Liver (tissue), 8 donors: ENCODE measurements at regions not wholly inside any gene's neighbourhood (a gene's known extent, or its start where the extent isn't known, plus 50 kb on each side); places are given as distances from the start of the nearest gene placed in this dataset.

Source experiments
- DNase-seq: peaks from one replicate; pipeline ENCODE4 v3.0.0-alpha.2; 2017; ENCODE audit warnings: low spot score
- H3K27ac ChIP-seq, 2 donors: one replicate each; pipeline ENCODE4 v1.7.0; 2013; ENCODE audit warnings: inconsistent platforms in 2 of 2, low read length in 2 of 2, control low read depth in 1 of 2, low read depth in 1 of 2, mild to moderate bottlenecking in 1 of 2
- H3K27me3 ChIP-seq, 4 donors: one replicate each; pipeline versions ENCODE4 v1.6.1 to v1.7.0; 2013; ENCODE audit warnings: low read length in 3 of 4, inconsistent platforms in 1 of 4, mild to moderate bottlenecking in 1 of 4, moderate library complexity in 1 of 4; ENCODE audit not compliant: control insufficient read depth in 4 of 4, insufficient read depth in 4 of 4
- H3K36me3 ChIP-seq, 4 donors: one replicate each; pipeline versions ENCODE4 v1.6.1 to v1.7.0; 2013; ENCODE audit warnings: low read length in 3 of 4, mild to moderate bottlenecking in 3 of 4, low read depth in 1 of 4, moderate library complexity in 1 of 4; ENCODE audit not compliant: control insufficient read depth in 4 of 4, insufficient read depth in 3 of 4
- H3K4me1 ChIP-seq, 4 donors: one replicate each; pipeline versions ENCODE4 v1.6.1 to v1.7.0; 2013; ENCODE audit warnings: low read length in 3 of 4, mild to moderate bottlenecking in 3 of 4, moderate library complexity in 1 of 4; ENCODE audit not compliant: control insufficient read depth in 4 of 4, insufficient read depth in 4 of 4
- H3K4me3 ChIP-seq, 3 donors: one replicate each; pipeline versions ENCODE4 v1.6.1 to v1.7.0; 2013; ENCODE audit warnings: low read length in 3 of 3, control low read depth in 1 of 3, low read depth in 1 of 3, mild to moderate bottlenecking in 1 of 3
- H3K9ac ChIP-seq, 2 donors: one replicate each; pipeline ENCODE4 v1.7.0; 2013; ENCODE audit warnings: low read length in 2 of 2, mild to moderate bottlenecking in 2 of 2, moderate library complexity in 2 of 2, control low read depth in 1 of 2, low read depth in 1 of 2
- H3K9me3 ChIP-seq, 4 donors: one replicate each; pipeline versions ENCODE4 v1.6.1 to v1.7.0; 2013; ENCODE audit warnings: low read length in 3 of 4; ENCODE audit not compliant: control insufficient read depth in 4 of 4
- CTCF ChIP-seq: fragments of 150-350 bp; IDR thresholded peaks from 2 replicates; pipeline ENCODE4 v1.5.1; 2017; ENCODE audit warnings: improper control_type of control experiment, low read depth, low read length; ENCODE audit not compliant: missing input control
- FOXA1 ChIP-seq: IDR thresholded peaks from 2 replicates; pipeline ENCODE4 v1.6.1; 2016; ENCODE audit warnings: antibody characterized with exemption
- FOXA2 ChIP-seq: IDR thresholded peaks from 2 replicates; pipeline ENCODE4 v1.6.1; 2016; ENCODE audit warnings: antibody characterized with exemption
- GABPA ChIP-seq, 2 donors: IDR thresholded peaks in 1 of 2; conservative IDR thresholded peaks in 1 of 2; 2 replicates each; pipeline ENCODE4 v1.6.1; 2016; ENCODE audit warnings: antibody characterized with exemption in 2 of 2, mild to moderate bottlenecking in 1 of 2, moderate library complexity in 1 of 2
- HNF4A ChIP-seq, 2 donors: conservative IDR thresholded peaks; 2 replicates each; pipeline ENCODE4 v1.6.1; 2016; ENCODE audit warnings: antibody characterized with exemption in 2 of 2, mild to moderate bottlenecking in 2 of 2
- HNF4G ChIP-seq: IDR thresholded peaks from 2 replicates; pipeline ENCODE4 v1.6.1; 2016; ENCODE audit warnings: antibody characterized with exemption
- RAD21 ChIP-seq, 2 donors: IDR thresholded peaks; 2 replicates each; pipeline ENCODE4 v1.6.1; 2016; ENCODE audit warnings: antibody characterized with exemption in 2 of 2, mild to moderate bottlenecking in 2 of 2
- REST ChIP-seq: IDR thresholded peaks from 2 replicates; pipeline ENCODE4 v1.6.1; 2016; ENCODE audit warnings: antibody characterized with exemption, mild to moderate bottlenecking
- RXRA ChIP-seq, 2 donors: IDR thresholded peaks; 2 replicates each; pipeline ENCODE4 v1.6.1; 2017 to 2018; ENCODE audit warnings: antibody characterized with exemption in 2 of 2, mild to moderate bottlenecking in 1 of 2
- SP1 ChIP-seq: IDR thresholded peaks from 2 replicates; pipeline ENCODE4 v1.6.1; 2018; ENCODE audit warnings: antibody characterized with exemption, mild to moderate bottlenecking
- YY1 ChIP-seq: IDR thresholded peaks from 2 replicates; pipeline ENCODE4 v1.6.1; 2016; ENCODE audit warnings: antibody characterized with exemption, mild to moderate bottlenecking
- WGBS: extraction: QIAGEN DNeasy Blood & Tissue Kit; methylation state at CpG from one replicate; pipeline ENCODE4 v1.1.7; 2013; 5-methylcytosine and 5-hydroxymethylcytosine counted together
- TF ChIP-seq, protein P1 (sequence below): IDR thresholded peaks from 2 replicates; pipeline ENCODE4 v1.6.1; 2016; ENCODE audit warnings: antibody characterized with exemption
- TF ChIP-seq, protein P2 (sequence below): IDR thresholded peaks from 2 replicates; pipeline ENCODE4 v1.6.1; 2016; ENCODE audit warnings: antibody characterized with exemption
- TF ChIP-seq, protein P3 (sequence below): IDR thresholded peaks from 2 replicates; pipeline ENCODE4 v1.6.1; 2016; ENCODE audit warnings: antibody characterized with exemption
- donor health status: healthy.
- donor health status: healthy.
- donor health status: healthy.
- donor health status: healthy.
- donor health status: healthy.

GRCh38 chr4:19756661-19757060 lies 495.0 kb upstream of the SLIT2 start:
- no peak overlapping the region for H3K27ac ChIP-seq
- no peaks in the 10 kb centered on the region for H3K27me3 ChIP-seq
- H3K4me3 ChIP-seq = no peak overlapping the region
- no peaks in the 10 kb centered on the region for H3K4me1 ChIP-seq
- 63% methylated on average over 2 of the region's 2 CpGs for WGBS
- DNase-seq = no peak
- TF ChIP-seq REST (no peak), HNF4A (conservative IDR thresholded peaks at IDR 0.05) (no peak), RXRA (IDR thresholded peaks at IDR 0.05) (no peak), FOXA1 (no peak), CTCF (no peak), YY1 (no peak), RAD21 (IDR thresholded peaks at IDR 0.05) (no peak), GABPA (IDR thresholded peaks at IDR 0.05 in 1 of 2, conservative IDR thresholded peaks at IDR 0.05 in 1 of 2) (no peak), SP1 (no peak), HNF4G (no peak), FOXA2 (no peak)
- TF ChIP-seq, protein P1, sequence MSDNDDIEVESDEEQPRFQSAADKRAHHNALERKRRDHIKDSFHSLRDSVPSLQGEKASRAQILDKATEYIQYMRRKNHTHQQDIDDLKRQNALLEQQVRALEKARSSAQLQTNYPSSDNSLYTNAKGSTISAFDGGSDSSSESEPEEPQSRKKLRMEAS = no peak
- TF ChIP-seq, protein P2, sequence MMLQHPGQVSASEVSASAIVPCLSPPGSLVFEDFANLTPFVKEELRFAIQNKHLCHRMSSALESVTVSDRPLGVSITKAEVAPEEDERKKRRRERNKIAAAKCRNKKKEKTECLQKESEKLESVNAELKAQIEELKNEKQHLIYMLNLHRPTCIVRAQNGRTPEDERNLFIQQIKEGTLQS = no peak
- TF ChIP-seq, protein P3, sequence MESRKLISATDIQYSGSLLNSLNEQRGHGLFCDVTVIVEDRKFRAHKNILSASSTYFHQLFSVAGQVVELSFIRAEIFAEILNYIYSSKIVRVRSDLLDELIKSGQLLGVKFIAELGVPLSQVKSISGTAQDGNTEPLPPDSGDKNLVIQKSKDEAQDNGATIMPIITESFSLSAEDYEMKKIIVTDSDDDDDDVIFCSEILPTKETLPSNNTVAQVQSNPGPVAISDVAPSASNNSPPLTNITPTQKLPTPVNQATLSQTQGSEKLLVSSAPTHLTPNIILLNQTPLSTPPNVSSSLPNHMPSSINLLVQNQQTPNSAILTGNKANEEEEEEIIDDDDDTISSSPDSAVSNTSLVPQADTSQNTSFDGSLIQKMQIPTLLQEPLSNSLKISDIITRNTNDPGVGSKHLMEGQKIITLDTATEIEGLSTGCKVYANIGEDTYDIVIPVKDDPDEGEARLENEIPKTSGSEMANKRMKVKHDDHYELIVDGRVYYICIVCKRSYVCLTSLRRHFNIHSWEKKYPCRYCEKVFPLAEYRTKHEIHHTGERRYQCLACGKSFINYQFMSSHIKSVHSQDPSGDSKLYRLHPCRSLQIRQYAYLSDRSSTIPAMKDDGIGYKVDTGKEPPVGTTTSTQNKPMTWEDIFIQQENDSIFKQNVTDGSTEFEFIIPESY = no peak
- H3K9ac ChIP-seq = no peak overlapping the region
- no peaks in the 10 kb centered on the region for H3K9me3 ChIP-seq
- H3K36me3 ChIP-seq = no peaks in the 10 kb centered on the region

- H3K4me3 ChIP-seq = no peak overlapping the region
- WGBS = 44% methylated on average over 1 of the region's 1 CpG
- H3K36me3 ChIP-seq = no peaks in the 10 kb centered on the region
- no peak overlapping the region for H3K9ac ChIP-seq
- H3K27ac ChIP-seq = no peak overlapping the region
- TF ChIP-seq CTCF (no peak), HNF4G (no peak), GABPA (IDR thresholded peaks at IDR 0.05 in 1 of 2, conservative IDR thresholded peaks at IDR 0.05 in 1 of 2) (no peak), FOXA2 (no peak)
- no peaks in the 10 kb centered on the region for H3K9me3 ChIP-seq
- H3K4me1 ChIP-seq = no peaks in the 10 kb centered on the region
- no peak for DNase-seq
- no peaks in the 10 kb centered on the region for H3K27me3 ChIP-seq
These were observed 499.1 kb upstream of the SLIT2 start for GRCh38 chr4:19752599-19752998.
